GM12801 (cell line): ENCODE measurements at regions not wholly inside any gene's neighbourhood (a gene's known extent, or its start where the extent isn't known, plus 50 kb on each side); places are given as distances from the start of the nearest gene placed in this dataset.

ENCODE experiments used
- TF ChIP-seq, protein P1 (sequence below): IDR thresholded peaks from one replicate; pipeline ENCODE4 v1.5.1; 2011; ENCODE audit warnings: control low read depth; ENCODE audit not compliant: insufficient read length; ENCODE audit errors: extremely low read depth

DNA sequence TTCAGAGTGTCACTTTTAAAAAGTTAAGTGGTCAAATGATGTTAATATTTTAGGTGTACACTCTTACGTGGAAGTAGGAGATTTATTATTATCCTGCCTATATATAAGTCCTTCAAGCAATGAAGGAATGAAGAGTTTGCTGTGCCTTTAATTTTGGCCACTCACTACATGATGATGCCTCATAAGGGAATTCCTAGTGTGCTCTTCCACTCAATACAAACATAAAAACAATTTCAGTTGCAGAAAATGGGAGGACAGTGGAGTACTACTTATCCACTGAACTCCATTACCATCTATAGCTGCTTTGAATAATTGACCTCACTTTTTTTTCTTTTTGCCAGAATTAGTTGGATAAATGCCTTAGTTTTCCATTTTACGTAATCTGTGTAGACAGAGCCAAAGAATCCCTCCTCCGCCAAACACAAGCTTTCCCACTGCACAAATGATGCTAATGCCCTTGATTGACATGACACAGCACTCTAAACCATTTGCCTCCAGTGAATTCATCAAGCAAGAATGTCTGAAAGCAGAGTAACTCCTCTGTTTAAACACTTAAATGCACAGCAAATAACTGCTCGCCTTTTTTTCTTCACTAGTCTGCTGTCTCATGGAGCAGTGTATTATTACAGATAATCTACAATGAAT is 751.1 kb upstream of the FANCL start:
- TF ChIP-seq, protein P1, sequence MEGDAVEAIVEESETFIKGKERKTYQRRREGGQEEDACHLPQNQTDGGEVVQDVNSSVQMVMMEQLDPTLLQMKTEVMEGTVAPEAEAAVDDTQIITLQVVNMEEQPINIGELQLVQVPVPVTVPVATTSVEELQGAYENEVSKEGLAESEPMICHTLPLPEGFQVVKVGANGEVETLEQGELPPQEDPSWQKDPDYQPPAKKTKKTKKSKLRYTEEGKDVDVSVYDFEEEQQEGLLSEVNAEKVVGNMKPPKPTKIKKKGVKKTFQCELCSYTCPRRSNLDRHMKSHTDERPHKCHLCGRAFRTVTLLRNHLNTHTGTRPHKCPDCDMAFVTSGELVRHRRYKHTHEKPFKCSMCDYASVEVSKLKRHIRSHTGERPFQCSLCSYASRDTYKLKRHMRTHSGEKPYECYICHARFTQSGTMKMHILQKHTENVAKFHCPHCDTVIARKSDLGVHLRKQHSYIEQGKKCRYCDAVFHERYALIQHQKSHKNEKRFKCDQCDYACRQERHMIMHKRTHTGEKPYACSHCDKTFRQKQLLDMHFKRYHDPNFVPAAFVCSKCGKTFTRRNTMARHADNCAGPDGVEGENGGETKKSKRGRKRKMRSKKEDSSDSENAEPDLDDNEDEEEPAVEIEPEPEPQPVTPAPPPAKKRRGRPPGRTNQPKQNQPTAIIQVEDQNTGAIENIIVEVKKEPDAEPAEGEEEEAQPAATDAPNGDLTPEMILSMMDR, result no peak

DNA sequence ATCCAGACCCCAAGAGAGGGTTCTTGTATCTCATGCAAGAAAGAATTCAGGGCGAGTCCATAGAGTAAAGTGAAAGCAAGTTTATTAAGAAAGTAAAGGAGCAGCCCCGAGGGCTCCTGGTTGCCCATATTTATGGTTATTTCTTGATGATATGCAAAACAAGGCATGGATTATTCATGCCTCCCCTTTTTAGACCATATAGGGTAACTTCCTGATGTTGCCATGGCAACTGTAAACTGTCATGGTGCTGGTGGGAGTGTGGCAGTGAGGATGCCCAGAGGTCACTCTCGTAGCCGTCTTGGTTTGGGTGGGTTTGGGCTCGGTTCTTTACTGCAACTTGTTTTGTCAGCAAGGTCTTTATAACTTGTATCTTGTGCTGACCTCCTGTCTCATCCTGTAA is 750.2 kb upstream of the FANCL start:
- TF ChIP-seq, protein P1, result no peak

DNA sequence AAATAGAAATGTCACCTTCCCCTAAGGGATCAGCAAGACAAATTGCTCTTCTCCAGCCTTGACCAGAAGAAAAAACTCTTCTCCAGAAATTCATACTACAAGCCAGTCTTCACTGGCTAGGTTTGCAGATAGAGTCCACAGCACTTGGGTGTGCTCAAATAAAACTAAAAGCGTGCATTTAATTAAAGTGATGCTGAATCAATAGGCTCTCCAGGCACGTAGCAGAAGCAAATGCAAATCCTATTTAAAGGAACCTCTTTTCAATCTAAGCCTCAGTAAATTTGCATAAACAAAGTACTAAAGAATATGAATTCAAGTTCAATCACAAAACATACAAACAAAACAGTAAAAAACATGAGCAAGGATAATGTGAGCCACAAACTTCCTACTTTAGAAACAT is 744.4 kb upstream of the FANCL start:
- TF ChIP-seq, protein P1, result no peak

DNA sequence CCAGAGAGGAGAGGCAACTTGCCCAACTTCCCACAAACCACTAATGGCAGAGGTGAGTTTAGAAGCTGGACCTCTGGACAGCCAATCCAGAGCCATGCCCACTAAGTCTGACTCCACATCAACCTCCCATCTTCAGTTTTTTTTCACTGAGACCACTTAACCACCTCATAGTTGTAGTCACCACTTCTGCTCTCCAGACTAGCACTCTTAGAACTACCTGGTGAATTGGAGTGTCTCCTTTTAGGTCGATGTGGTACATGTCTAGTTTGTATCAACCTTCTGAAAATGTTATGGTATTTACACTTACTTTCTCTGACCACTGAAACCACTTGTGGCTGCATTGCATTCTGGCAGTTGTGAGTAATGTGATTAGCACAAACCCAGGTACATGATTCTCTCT is 743.6 kb upstream of the FANCL start:
- TF ChIP-seq, protein P1, result no peak

DNA sequence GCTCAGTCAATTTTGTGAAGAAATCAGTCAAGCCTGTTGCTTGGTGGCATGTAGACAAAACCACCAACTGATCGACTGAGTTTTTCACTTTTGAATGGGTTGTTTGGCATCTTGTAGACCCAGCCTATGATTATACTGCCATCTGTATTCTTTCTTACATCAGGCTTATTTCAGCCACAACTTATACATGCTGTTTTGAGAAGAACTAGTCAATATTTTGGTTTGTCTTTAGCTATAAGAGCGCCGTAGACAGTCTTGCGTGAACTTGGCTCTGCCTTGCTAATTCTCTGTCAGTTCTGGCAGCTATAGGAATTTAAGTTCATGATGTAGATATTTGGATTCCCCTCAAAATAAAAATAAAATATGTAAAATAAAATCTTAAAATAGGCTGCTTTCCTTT is 742.0 kb upstream of the FANCL start:
- TF ChIP-seq, protein P1, result no peak

DNA sequence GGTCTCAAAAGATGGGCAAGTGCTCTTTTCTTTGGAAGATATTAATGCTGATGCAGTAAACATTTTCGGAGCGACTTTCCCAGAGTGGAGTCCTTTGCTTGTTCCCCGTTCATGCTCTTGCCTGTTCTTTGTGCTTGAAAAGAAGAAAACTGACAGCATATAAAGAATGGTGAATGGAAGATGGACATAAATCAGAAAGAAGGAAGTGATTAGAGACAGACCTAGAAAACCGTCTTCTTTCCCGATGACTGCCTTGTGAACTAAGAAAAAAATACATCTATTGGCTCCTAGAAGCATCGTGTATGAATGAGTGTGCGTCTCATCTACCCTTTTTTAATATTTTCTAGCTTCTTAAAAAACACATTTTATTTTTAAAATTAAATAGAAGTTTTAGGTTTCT is 740.1 kb upstream of the FANCL start:
- TF ChIP-seq, protein P1, result no peak

DNA sequence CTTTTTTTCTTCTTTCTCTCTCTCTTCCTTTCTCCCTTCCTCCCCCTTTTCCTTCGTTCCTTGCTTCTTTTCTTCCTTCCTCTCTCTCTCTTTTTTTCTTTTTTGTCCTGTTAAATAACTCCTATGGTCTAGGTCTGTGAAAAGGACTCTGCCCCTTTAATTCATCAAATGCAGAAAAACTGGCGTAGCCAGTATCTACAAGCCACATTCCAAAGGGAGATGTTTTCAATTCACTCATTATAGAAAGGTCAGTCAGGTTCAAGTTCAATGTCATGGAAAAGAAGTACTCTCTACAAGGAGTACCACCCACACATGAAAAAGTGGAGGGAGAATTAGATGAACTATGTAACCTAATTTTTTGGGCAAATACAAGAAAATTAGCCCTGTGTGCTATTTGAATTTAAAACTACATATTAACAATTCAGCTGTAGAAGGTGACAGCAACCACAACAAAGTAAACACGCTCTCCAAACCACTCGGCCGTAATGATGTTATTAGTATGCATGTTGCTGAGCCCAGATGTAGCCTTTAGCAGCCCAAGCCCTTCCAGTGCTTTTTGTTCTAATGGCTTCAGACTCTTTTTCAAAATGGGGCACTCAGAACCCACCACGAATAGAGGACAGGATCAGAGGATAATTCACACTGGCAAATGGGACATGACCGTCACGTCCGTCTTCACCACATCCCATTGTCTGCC is 735.4 kb upstream of the FANCL start:
- TF ChIP-seq, protein P1, result no peak
